Activated naive CD4-positive, alpha-beta T cell treated with anti-CD3 and anti-CD28 coated beads for 36 hours (primary cell): ENCODE measurements at regions not wholly inside any gene's neighbourhood (a gene's known extent, or its start where the extent isn't known, plus 50 kb on each side); places are given as distances from the start of the nearest gene placed in this dataset.
A peak's percentile ranks its signal among the peaks of the same experiment; 100 is the strongest.

Experiments used
- CTCF ChIA-PET: fragments of 350-600 bp; sonication (Branson Sonifier 250); formaldehyde crosslinking; loops from one replicate; lab custom pipeline; 2021; ENCODE audit warnings: antibody characterized with exemption; lab: Charles Lee
- DNase-seq: peaks from one replicate; pipeline ENCODE4 v3.0.0-alpha.2; 2020
- H3K27ac Mint-ChIP-seq: one replicate; pipeline ENCODE4 v1.8.0; 2021; ENCODE audit warnings: mild to moderate bottlenecking, mixed read lengths
- H3K27me3 Mint-ChIP-seq: one replicate; pipeline ENCODE4 v1.8.0; 2021; ENCODE audit warnings: low read depth, mixed read lengths
- H3K36me3 Mint-ChIP-seq: one replicate; pipeline ENCODE4 v1.8.0; 2021; ENCODE audit warnings: low read depth, mixed read lengths
- H3K4me1 Mint-ChIP-seq: one replicate; pipeline ENCODE4 v1.8.0; 2021; ENCODE audit warnings: low read depth, mixed read lengths
- H3K4me3 Mint-ChIP-seq: one replicate; pipeline ENCODE4 v1.8.0; 2021; ENCODE audit warnings: mild to moderate bottlenecking, moderate library complexity, mixed read lengths
- H3K9me3 Mint-ChIP-seq: one replicate; pipeline ENCODE4 v1.8.0; 2021; ENCODE audit warnings: mixed read lengths
- intact Hi-C: fragments of 100-400 bp; cut with micrococcal nuclease; formaldehyde crosslinking; loops from one replicate; pipeline ENCODE4 v1.15.1; 2023

- Mint-ChIP-seq H3K27ac (no peak overlapping the region), H3K36me3 (no peaks in the 10 kb centered on the region), H3K4me1 (peaks cover 15% of the 10 kb centered on the region), H3K4me3 (no peak overlapping the region), H3K27me3 (peaks cover 36% of the 10 kb centered on the region), H3K9me3 (no peaks in the 10 kb centered on the region)
- no peak for DNase-seq
- intact Hi-C loops, result no loop called here
- CTCF ChIA-PET, result interaction anchor here (1.5 kb wide), 1 partner anchor 9 kb away, joined by 4 read pairs; no protein-coding TSS in a partner anchor
Observed at GRCh38 chr17:79396696-79397095, 214.2 kb downstream of the RBFOX3 start.

DNA sequence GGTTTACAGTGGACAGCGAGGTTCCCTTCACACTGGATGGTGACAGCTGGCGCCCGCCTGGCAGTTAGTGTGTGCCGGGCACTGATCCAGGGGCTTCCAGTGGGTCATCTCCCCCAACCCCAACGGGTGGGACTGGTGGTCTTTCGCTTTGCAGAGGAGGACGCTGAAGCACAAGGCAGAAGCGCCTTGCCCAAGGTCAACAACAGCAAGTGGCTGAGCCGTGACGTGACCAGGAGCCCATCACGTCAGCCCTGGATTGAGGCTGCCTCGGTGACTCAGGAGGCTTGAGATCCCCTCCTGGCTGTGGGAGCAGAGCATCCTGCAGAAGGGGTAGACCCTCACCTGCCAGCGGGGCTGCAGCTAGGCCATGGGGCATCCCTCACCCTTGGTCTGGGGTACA is 215.3 kb downstream of the RBFOX3 start:
- intact Hi-C loops, result no loop called here
- DNase-seq, result no peak
- no peaks in the 10 kb centered on the region for H3K9me3 Mint-ChIP-seq
- no peak overlapping the region for H3K4me3 Mint-ChIP-seq
- H3K27ac Mint-ChIP-seq, result no peak overlapping the region
- H3K36me3 Mint-ChIP-seq, result no peaks in the 10 kb centered on the region
- H3K4me1 Mint-ChIP-seq, result peaks cover 5% of the 10 kb centered on the region
- peaks cover 39% of the 10 kb centered on the region for H3K27me3 Mint-ChIP-seq
- CTCF ChIA-PET, result interaction anchor here (1.1 to 1.5 kb wide), 2 partner anchors 11 to 114 kb away, joined by 3 to 4 read pairs; no protein-coding TSS in a partner anchor

- DNase-seq, result no peak
- Mint-ChIP-seq H3K9me3 (no peaks in the 10 kb centered on the region), H3K36me3 (no peaks in the 10 kb centered on the region), H3K4me3 (no peak overlapping the region), H3K27ac (no peak overlapping the region), H3K4me1 (peaks cover 3% of the 10 kb centered on the region), H3K27me3 (peaks cover 39% of the 10 kb centered on the region)
- intact Hi-C loops, result no loop called here
- CTCF ChIA-PET, result interaction anchor here (1.1 kb wide), 1 partner anchor 113 kb away, joined by 3 read pairs; no protein-coding TSS in a partner anchor
Observed at GRCh38 chr17:79395066-79395465, 215.8 kb downstream of the RBFOX3 start.

DNA sequence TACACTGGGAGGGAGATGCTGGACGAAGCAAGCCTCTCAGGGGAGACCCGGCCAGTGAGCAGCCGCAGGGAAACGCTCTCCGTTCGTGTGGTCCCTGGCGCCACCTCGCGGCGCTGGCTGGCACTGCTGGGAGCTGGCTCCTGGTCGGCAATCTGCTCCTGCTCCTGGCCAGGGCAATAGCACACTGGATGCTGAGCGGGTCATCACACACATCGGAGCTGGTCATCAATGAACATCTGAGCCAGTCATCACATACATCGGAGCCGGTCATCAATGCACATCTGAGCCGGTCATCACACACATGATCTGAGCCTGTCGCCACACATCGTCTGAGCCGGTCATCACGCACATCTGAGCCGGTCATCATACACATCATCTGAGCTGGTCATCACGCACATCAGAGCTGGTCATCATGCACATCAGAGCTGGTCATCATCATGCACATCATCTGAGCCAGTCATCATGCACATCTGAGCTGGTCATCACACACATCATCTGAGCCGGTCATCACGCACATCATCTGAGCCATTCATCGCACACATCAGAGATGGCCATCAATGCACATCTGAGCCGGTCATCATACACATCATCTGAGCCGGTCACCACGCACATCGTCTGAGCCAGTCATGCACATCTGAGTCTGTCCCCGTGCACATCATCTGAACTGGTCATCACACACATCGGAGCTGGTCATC is 217.3 kb downstream of the RBFOX3 start:
- no peak overlapping the region for H3K4me3 Mint-ChIP-seq
- CTCF ChIA-PET, result interaction anchor here (0.5 to 4.4 kb wide), 20 partner anchors 8 to 449 kb away, joined by 3 to 61 read pairs (median 4); no protein-coding TSS in a partner anchor
- peaks cover 48% of the 10 kb centered on the region for H3K27me3 Mint-ChIP-seq
- intact Hi-C loops, result loop anchor here (1.0 to 2.0 kb wide), 2 partner anchors 207 to 328 kb away; no protein-coding TSS in a partner anchor
- DNase-seq, result peak; percentile 80
- H3K36me3 Mint-ChIP-seq, result no peaks in the 10 kb centered on the region
- H3K27ac Mint-ChIP-seq, result no peak overlapping the region
- peaks cover 3% of the 10 kb centered on the region for H3K4me1 Mint-ChIP-seq
- H3K9me3 Mint-ChIP-seq, result no peaks in the 10 kb centered on the region

- Mint-ChIP-seq H3K4me3 (no peak overlapping the region), H3K4me1 (peaks cover 3% of the 10 kb centered on the region), H3K27me3 (peaks cover 48% of the 10 kb centered on the region), H3K36me3 (no peaks in the 10 kb centered on the region), H3K9me3 (no peaks in the 10 kb centered on the region), H3K27ac (no peak overlapping the region)
- DNase-seq, result no peak
- CTCF ChIA-PET, result interaction anchor here (0.6 to 4.4 kb wide), 22 partner anchors 9 to 408 kb away, joined by 3 to 61 read pairs (median 4); no protein-coding TSS in a partner anchor
- intact Hi-C loops, result loop anchor here (1.0 to 2.0 kb wide), 3 partner anchors 206 to 346 kb away; no protein-coding TSS in a partner anchor
Observed at GRCh38 chr17:79392598-79392997, 218.3 kb downstream of the RBFOX3 start.

GRCh38 chr17:79391376-79392233 is 219.2 kb downstream of the RBFOX3 start:
- H3K9me3 Mint-ChIP-seq, result no peaks in the 10 kb centered on the region
- peaks cover 3% of the 10 kb centered on the region for H3K4me1 Mint-ChIP-seq
- H3K36me3 Mint-ChIP-seq, result no peaks in the 10 kb centered on the region
- H3K27me3 Mint-ChIP-seq, result peaks cover 48% of the 10 kb centered on the region
- intact Hi-C loops, result loop anchor here (1.0 to 2.0 kb wide), 3 partner anchors 205 to 345 kb away; no protein-coding TSS in a partner anchor
- no peak overlapping the region for H3K4me3 Mint-ChIP-seq
- no peak overlapping the region for H3K27ac Mint-ChIP-seq
- peak; percentile 77 for DNase-seq
- CTCF ChIA-PET, result interaction anchor here (0.6 to 4.4 kb wide), 22 partner anchors 10 to 346 kb away, joined by 3 to 61 read pairs (median 4); no protein-coding TSS in a partner anchor

DNA sequence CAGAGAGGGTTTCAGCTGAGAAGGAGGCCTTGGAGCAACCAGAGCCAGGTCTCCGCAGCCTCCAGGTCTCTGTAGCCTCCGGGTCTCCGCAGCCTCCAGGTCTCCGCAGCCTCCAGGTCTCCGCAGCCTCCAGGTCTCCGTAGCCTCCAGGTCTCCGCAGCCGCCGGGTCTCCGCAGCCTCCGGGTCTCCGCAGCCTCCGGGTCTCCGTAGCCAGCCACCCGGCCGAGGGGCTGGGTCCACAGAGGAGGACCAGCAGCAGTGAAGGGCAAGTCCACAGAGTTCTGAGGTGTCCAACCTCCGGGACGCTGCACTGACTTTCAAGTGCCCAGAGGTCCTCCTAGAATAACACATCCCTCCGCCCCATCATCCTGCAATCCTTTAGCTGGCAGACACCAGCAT is 221.0 kb downstream of the RBFOX3 start:
- Mint-ChIP-seq H3K36me3 (no peaks in the 10 kb centered on the region), H3K4me1 (peaks cover 3% of the 10 kb centered on the region), H3K9me3 (no peaks in the 10 kb centered on the region), H3K27ac (no peak overlapping the region), H3K4me3 (no peak overlapping the region), H3K27me3 (peaks cover 48% of the 10 kb centered on the region)
- DNase-seq, result no peak
- intact Hi-C loops, result no loop called here
- CTCF ChIA-PET, result interaction anchor here (1.1 to 4.4 kb wide), 4 partner anchors 11 to 323 kb away, joined by 3 to 61 read pairs (median 22); no protein-coding TSS in a partner anchor

GRCh38 chr17:79388556-79389295 is 222.1 kb downstream of the RBFOX3 start:
- H3K36me3 Mint-ChIP-seq, result no peaks in the 10 kb centered on the region
- peaks cover 3% of the 10 kb centered on the region for H3K4me1 Mint-ChIP-seq
- CTCF ChIA-PET, result interaction anchor here (0.7 to 1.5 kb wide), 5 partner anchors 12 to 317 kb away, joined by 3 read pairs; no protein-coding TSS in a partner anchor
- H3K27ac Mint-ChIP-seq, result no peak overlapping the region
- H3K9me3 Mint-ChIP-seq, result no peaks in the 10 kb centered on the region
- intact Hi-C loops, result no loop called here
- peaks cover 43% of the 10 kb centered on the region for H3K27me3 Mint-ChIP-seq
- no peak overlapping the region for H3K4me3 Mint-ChIP-seq
- DNase-seq, result peak; percentile 35

- intact Hi-C loops, result no loop called here
- Mint-ChIP-seq H3K4me3 (no peak overlapping the region), H3K36me3 (no peaks in the 10 kb centered on the region), H3K27me3 (peaks cover 35% of the 10 kb centered on the region), H3K9me3 (no peaks in the 10 kb centered on the region), H3K4me1 (peaks cover under 1% of the 10 kb centered on the region), H3K27ac (no peak overlapping the region)
- CTCF ChIA-PET, result interaction anchor here (0.7 to 1.0 kb wide), 2 partner anchors 15 kb away, joined by 3 read pairs; no protein-coding TSS in a partner anchor
- DNase-seq, result no peak
Observed at GRCh38 chr17:79387783-79388182, 223.1 kb downstream of the RBFOX3 start.

GRCh38 chr17:79385962-79386563 is 224.8 kb downstream of the RBFOX3 start:
- no peak overlapping the region for H3K4me3 Mint-ChIP-seq
- H3K27me3 Mint-ChIP-seq, result peaks cover 19% of the 10 kb centered on the region
- no peaks in the 10 kb centered on the region for H3K36me3 Mint-ChIP-seq
- intact Hi-C loops, result no loop called here
- H3K4me1 Mint-ChIP-seq, result no peaks in the 10 kb centered on the region
- CTCF ChIA-PET, result interaction anchor here (0.6 to 1.2 kb wide), 5 partner anchors 145 to 349 kb away, joined by 3 to 6 read pairs (median 4); no protein-coding TSS in a partner anchor
- no peak for DNase-seq
- no peaks in the 10 kb centered on the region for H3K9me3 Mint-ChIP-seq
- H3K27ac Mint-ChIP-seq, result no peak overlapping the region

DNA sequence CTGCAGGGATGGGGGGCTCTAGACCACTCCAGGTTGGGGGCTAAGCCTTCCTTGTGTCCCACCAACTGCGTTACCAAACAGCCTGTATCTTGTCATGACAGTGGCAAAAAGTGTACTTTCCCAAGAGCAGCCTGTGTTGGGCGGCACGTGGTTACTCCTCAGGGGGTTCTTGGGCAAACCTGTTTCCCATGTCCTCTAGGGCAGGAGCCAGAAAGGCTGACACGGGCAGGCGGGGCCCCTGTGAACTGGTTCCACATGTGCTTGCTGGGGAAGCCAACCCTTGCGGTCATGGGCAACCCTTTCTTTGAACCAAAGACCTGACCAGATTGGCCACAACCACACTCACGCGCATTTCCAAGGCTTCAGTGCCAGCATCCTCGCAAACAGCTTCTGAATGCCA is 228.5 kb downstream of the RBFOX3 start:
- DNase-seq, result no peak
- Mint-ChIP-seq H3K4me1 (no peaks in the 10 kb centered on the region), H3K9me3 (no peaks in the 10 kb centered on the region), H3K4me3 (no peak overlapping the region), H3K27ac (no peak overlapping the region), H3K36me3 (no peaks in the 10 kb centered on the region), H3K27me3 (peaks cover 1% of the 10 kb centered on the region)
- intact Hi-C loops, result no loop called here
- CTCF ChIA-PET, result no interaction called here
